NCI-H2029 (cell line): ENCODE measurements at regions not wholly inside any gene's neighbourhood (a gene's known extent, or its start where the extent isn't known, plus 50 kb on each side); places are given as distances from the start of the nearest gene placed in this dataset.

Experiments used
- DNase-seq: peaks from one replicate; lab custom pipeline; 2025; lab: John Stamatoyannopoulos, UW

DNA sequence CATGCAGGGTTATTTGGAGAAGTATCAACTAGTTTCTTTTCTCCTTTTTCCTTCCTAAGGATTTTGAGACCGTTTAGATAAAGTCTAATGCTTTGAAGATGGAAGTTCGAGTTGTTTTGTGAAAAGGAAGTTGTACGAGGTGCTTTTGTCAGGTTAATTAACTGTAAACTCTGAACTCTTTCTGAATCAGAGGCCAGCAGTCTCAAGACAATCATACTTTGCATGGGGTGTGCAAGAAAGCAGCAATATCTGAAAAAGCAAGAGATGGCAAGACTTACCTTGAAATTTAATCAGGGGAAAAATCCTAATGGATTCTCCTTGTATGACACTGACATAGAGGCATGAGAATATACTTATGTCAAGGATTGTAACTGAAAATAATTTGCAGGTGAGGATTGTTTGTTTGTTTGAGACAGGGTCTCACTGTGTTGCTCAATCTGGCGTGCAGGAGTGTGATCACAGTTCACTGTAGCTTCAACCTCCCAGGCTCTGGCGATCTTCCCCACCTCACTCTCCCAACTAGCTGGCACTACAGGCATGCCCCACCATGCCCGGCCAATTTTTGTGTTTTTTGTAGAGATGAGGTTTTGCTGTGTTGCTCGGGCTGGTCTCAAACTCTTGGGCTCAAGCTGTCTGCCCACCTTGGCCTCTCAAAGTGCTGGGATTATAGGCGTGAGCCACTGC lies 170.2 kb upstream of the HMGA2 start:
- DNase-seq, result no peak

- no peak for DNase-seq
Observed at GRCh38 chr12:65655074-65655493, 169.2 kb upstream of the HMGA2 start.

- DNase-seq, result no peak
Observed at GRCh38 chr12:65656156-65656882, 168.0 kb upstream of the HMGA2 start.

GRCh38 chr12:65656891-65657351 lies 167.4 kb upstream of the HMGA2 start:
- DNase-seq, result no peak

- DNase-seq, result no peak
Observed at GRCh38 chr12:65657635-65658034, 166.6 kb upstream of the HMGA2 start.

- no peak for DNase-seq
Observed at GRCh38 chr12:65658360-65658759, 165.9 kb upstream of the HMGA2 start.

GRCh38 chr12:65659681-65660080 lies 164.6 kb upstream of the HMGA2 start:
- no peak for DNase-seq

GRCh38 chr12:65660096-65660495 lies 164.2 kb upstream of the HMGA2 start:
- no peak for DNase-seq

DNA sequence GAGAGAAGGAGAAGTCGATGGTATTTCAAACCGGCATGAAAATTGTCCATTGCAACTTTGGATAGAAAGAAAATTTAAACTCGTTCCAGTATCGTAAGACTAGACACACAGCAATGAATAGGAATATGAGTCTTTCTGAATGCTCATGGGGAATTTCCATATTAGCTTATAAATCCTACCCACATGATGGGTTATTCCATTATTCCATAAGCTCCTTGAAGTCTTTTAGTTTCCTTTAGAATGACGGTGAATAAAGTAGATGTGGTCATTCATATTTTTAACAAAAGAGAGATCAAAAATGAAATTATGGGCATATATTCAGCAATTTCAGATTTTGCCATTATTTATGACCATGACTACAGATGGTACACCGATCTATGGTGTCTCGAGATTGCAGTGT lies 163.4 kb upstream of the HMGA2 start:
- DNase-seq, result no peak

DNA sequence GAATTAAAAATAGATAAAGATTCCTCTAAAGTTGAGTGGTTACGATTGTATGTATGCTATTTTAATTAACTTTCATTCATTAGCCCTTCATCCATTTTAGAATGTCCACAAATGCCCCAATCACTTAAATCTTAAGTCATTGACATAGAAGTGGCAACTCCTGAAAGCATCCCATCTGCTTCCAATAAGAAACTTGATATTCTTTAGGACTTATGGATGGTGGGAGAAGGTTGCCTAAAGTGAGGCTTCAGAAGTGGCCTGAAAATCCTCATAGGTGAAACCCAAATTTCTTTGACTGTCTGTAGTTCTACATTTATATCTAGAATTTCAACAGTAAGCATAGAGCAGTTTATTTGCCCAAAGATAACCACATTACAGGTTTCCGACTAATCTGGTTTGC lies 161.7 kb upstream of the HMGA2 start:
- DNase-seq, result no peak

- DNase-seq, result no peak
Observed at GRCh38 chr12:65663097-65663496, 161.2 kb upstream of the HMGA2 start.

DNA sequence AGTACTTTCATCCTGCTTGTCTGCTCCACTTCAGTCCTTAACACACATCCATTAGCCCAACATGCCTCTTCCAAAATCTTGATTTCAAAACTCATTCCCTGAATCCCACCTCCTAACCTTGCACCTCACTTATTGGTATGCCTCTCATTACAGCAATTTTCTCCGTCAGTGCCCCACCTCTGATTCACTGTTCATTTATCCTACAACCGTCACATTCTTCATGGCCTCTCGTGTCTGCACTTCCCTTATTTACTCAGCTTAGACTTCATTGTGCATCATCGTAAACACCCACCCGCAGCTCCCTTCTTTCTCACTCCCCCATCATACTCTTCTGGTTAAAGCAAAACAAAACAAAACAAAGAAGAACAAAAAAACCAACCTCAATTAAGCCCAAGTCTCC lies 160.6 kb upstream of the HMGA2 start:
- no peak for DNase-seq

DNA sequence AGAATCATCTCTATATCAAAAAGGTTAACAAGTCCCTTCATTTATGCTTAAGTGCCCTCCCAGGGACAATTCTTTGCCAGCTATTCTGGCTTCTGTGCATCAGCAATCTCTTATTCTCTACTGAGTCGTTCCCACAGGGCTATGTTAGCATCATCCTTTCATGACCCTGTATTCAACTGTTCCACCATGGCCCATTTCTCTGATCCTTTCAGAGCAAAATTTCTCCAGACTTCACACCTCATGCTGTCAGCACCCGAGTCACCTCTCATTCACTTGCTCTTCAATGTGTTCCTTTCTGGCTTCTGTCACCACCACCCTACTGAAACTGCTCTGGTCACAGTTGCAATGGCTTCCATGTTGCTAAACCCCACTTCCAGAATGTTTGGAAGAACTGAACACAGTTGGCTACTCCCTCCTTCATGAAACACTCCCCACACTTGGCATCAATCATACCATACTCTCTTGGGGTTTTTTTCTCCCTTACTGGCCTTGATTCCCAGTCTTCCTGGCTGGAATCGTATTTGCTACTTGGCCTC lies 159.5 kb upstream of the HMGA2 start:
- DNase-seq, result no peak

- DNase-seq, result no peak
Observed at GRCh38 chr12:65665817-65666216, 158.5 kb upstream of the HMGA2 start.

DNA sequence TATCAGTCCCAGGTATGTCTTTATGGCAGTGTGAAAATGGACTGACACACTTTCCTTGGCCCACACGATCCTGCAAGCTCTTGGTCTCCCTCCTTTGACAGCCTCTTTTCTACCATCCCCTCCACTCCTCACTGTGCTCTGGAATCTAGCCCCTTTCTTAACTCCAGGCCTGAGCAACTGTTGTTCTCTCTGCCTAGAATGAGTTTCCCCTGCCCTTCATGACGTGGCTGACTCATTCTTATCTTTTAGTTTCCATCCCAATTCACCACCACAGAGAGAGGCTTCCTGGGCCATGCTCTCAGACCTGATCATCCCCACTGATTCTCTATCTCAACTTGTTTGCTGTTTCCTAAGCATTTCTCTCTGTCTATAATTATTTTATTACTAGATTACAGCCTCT lies 157.4 kb upstream of the HMGA2 start:
- no peak for DNase-seq

DNA sequence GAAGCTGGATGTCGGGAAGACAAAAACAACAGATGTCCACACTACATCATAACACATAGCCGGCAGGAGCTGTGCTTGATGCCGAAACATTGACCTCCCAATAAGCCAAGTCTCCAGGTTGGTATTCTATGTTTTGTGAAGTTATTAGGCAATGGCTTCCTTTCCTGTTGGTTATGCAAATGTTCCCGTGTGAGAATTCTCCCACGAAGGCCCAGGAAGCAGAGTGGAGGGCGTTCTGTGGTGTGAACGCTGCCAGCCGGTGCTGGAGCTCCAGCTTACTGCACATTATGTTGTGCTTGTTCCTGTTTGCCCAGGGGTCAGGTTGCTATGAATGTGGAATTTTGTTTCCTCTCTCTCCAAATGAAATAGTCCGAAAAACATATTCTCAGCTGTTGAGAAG lies 156.4 kb upstream of the HMGA2 start:
- DNase-seq, result no peak

DNA sequence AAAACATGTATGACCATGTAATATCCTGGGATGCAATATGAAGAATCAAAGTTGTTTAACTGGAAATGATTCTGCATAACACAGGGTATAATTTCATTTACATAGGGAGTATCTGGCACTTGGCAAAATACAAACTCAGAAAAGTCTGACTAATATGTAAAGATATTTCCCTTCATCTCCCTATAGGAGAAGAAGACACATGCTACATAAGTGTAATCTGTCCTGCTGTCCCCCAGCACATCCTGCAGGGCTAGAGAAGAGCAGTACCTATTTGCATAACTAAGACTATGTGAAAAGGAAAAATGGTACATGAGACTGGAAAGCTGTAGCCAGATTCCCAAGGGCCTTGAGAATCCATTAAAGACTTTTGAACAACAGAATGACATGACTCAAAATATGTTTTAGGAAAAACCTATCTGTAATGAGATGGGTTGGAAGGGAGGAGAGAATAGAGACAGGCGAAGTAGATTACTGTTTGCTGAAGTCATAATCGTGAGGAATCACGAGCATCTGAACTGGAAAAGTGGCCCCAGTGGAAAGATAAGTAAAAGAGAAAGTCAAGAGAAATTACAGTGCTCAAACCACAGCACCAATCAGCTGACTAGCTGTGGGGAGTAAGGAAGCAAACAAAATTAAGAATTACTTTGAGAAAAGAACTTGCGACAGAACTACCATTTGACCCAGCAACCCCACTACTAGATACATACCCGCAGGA lies 155.1 kb upstream of the HMGA2 start:
- DNase-seq, result no peak

DNA sequence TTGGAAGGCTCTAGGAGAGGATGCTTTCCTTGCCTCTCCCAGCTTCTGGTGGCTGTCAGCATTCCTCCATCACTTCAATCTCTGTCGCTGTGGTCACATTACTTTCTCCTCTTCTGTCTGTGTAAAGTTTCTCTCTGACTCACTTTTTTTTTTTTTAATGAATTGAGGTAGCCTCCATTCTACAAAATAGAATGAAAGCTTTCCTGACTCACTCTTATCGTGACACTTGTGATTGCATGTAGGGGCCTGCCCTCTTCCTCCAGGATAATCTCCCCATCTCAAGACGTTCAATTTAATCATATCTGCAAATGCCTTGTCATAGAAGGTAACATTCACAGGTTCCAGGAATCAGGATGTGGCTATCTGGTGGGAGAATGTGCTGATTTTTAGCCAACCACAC lies 153.5 kb upstream of the HMGA2 start:
- no peak for DNase-seq

DNA sequence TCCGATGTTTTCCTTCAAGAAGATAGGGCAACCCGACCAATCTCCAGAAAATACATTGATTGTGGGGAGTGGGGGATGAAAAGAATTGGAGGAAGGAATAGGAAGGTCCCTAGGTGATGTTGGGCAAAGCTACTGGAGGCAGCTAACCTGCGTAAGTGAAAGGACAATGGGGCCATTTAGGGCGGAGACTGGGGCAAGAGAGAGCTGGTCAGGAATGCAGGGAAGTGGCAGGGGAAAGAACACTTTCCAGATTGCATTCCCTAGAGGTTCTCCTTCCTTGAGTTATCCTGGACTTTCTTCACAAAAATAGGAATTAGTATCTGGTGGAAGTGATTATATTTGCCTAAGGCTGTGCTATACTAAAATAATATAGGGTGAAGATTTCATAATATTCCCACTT lies 151.8 kb upstream of the HMGA2 start:
- DNase-seq, result no peak

- no peak for DNase-seq
Observed at GRCh38 chr12:65673156-65673690, 151.1 kb upstream of the HMGA2 start.

DNA sequence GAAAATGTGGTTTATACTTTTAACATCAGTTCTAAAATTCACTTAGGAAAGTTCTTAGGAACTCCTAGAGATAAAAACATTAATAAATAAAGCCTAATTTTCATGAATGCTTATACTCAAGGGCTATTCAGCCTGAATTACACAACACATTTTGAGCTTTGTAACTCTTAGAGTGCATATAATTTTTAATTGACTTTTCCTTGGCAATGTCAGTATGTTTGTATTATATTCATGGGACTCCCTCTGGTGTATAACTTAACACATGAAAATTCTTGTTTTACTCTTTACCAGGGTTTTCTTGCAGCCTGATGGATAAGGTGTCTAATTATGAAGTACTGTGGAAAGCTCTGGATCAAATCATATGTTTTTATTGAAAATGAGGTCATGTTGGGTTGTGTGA lies 150.6 kb upstream of the HMGA2 start:
- no peak for DNase-seq

- DNase-seq, result no peak
Observed at GRCh38 chr12:65675141-65675621, 149.1 kb upstream of the HMGA2 start.
